Left lung (tissue), 4 donors: ENCODE measurements at regions not wholly inside any gene's neighbourhood (a gene's known extent, or its start where the extent isn't known, plus 50 kb on each side); places are given as distances from the start of the nearest gene placed in this dataset.

ENCODE experiments used
- ATAC-seq: fragments of 200-7000 bp; cut with Tn5 transposase; one replicate; pipeline ENCODE4 v1.9.1; 2020; ENCODE audit warnings: moderate library complexity
- DNase-seq, 4 donors: peaks; one replicate each; pipeline ENCODE4 v3.0.0-alpha.2; 2013 to 2020
- H3K27ac ChIP-seq, 2 donors: fragments of 200-600 bp; sonication (generic) in 1 of 2; one replicate each; pipeline versions ENCODE4 v1.5.0 to v1.8.0; 2020 to 2021
- H3K27me3 ChIP-seq, 2 donors: fragments of 200-600 bp; sonication (generic) in 1 of 2; one replicate each; pipeline versions ENCODE4 v1.5.0 to v1.8.0; 2020 to 2021
- H3K36me3 ChIP-seq, 2 donors: fragments of 200-600 bp; sonication (generic) in 1 of 2; one replicate each; pipeline versions ENCODE4 v1.5.0 to v1.8.0; 2020 to 2021
- H3K4me1 ChIP-seq, 2 donors: fragments of 200-600 bp; one replicate each; pipeline ENCODE4 v1.8.0; 2021
- H3K4me3 ChIP-seq, 2 donors: fragments of 200-600 bp; sonication (generic) in 1 of 2; one replicate each; pipeline versions ENCODE4 v1.5.0 to v1.8.0; 2020 to 2021; ENCODE audit warnings: mild to moderate bottlenecking in 1 of 2
- H3K9me3 ChIP-seq, 2 donors: fragments of 200-600 bp; sonication (generic) in 1 of 2; one replicate each; pipeline versions ENCODE4 v1.5.0 to v1.8.0; 2020 to 2021
- intact Hi-C, 2 donors: fragments of 100-400 bp; cut with DNase I; formaldehyde crosslinking; loops; one replicate each; pipeline versions ENCODE4 v1.11.2 to v1.14.2; 2022
- TF ChIP-seq, protein P1 (sequence below), 2 donors: fragments of 200-600 bp; sonication (generic) in 1 of 2; IDR thresholded peaks; one replicate each; pipeline versions ENCODE4 v1.5.0 to v1.8.0; 2021; ENCODE audit warnings: antibody characterized with exemption in 2 of 2
- donor health status: DM: no; HTN: yes; CAD: no.
- donor health status: DM: no; HTN: no; CAD: no.

DNA sequence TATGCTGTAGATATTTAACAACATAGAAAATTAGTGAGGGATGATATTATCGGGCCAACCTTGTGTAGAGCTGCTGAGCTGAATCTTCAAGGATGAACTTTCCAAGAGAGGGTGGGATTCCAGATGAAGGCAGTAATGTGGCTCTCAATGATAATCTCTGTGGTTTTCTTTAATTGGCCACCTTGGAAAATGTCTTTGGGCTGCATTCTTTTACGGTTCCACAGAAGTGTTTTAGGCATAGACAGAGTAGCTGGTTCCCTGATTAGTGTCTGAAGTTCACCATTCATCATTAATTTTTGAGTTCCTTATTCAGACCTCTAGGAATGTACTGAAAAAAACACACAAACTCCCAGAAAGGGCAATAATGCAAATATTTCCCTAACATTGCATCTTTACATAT lies 1566.9 kb upstream of the PIK3C3 start:
- no peak overlapping the region for H3K4me3 ChIP-seq
- TF ChIP-seq, protein P1, sequence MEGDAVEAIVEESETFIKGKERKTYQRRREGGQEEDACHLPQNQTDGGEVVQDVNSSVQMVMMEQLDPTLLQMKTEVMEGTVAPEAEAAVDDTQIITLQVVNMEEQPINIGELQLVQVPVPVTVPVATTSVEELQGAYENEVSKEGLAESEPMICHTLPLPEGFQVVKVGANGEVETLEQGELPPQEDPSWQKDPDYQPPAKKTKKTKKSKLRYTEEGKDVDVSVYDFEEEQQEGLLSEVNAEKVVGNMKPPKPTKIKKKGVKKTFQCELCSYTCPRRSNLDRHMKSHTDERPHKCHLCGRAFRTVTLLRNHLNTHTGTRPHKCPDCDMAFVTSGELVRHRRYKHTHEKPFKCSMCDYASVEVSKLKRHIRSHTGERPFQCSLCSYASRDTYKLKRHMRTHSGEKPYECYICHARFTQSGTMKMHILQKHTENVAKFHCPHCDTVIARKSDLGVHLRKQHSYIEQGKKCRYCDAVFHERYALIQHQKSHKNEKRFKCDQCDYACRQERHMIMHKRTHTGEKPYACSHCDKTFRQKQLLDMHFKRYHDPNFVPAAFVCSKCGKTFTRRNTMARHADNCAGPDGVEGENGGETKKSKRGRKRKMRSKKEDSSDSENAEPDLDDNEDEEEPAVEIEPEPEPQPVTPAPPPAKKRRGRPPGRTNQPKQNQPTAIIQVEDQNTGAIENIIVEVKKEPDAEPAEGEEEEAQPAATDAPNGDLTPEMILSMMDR (IDR thresholded peaks at IDR 0.05): no peak
- intact Hi-C loops: no loop called here
- H3K4me1 ChIP-seq: no peaks in the 10 kb centered on the region
- no peak overlapping the region for H3K27ac ChIP-seq
- no peak for DNase-seq
- H3K36me3 ChIP-seq: no peaks in the 10 kb centered on the region
- no peak for ATAC-seq
- H3K9me3 ChIP-seq: peaks cover 0 to 3% of the 10 kb centered on the region in 2 donors
- H3K27me3 ChIP-seq: no peaks in the 10 kb centered on the region

DNA sequence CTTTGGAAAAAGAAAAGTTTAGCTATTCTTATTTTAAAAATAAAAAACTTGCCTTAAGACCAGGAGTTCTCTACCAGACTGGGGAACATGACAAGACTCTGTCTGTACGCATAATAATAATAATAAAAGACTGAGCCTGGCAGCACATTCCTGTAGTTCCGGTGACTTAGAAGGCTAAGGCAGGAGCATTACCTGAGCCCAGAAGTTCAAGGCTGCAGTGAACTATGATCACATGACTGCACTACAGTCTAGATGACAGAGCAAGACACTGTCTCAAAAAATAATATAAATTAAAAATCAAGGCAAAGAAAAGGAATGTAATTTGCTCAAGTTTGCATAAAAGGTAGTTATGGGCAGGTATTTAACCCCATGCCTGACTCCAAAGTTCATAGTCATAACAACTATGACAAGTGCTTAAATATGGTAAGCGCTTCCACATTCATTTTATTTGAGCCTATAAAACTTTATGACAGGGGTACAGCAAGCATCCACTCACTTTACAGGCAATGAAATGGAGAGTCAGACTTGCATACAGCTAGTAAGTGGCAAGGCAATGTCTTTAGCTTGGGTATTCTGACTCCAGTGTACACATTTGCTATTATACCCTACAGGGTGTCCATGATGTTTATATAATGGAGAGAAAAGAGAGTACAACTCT lies 1567.8 kb upstream of the PIK3C3 start:
- Histone ChIP-seq H3K4me1 (no peaks in the 10 kb centered on the region), H3K4me3 (no peak overlapping the region), H3K9me3 (peaks cover 0 to 3% of the 10 kb centered on the region in 2 donors), H3K27me3 (no peaks in the 10 kb centered on the region), H3K36me3 (no peaks in the 10 kb centered on the region), H3K27ac (no peak overlapping the region)
- TF ChIP-seq, protein P1 (IDR thresholded peaks at IDR 0.05): no peak
- DNase-seq: no peak
- intact Hi-C loops: no loop called here
- no peak for ATAC-seq

DNA sequence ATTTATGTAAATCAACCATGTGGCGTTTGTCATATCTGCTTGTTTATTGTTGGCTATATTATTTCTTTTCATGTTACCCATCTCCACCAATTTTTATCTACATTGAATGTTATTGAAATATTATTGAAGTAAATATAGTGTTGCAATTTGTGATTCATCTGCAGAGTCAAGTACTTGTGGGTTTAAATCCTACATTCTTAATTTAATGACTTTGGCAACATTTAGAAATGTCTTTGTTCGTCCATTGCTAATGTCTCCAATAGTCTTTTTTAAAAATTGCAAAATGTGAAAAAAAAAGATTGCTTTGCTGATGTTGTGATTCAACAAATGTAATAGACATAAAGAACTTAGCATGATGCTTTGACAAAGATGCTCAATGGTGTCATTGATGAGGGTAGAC lies 1572.8 kb upstream of the PIK3C3 start:
- Histone ChIP-seq H3K27me3 (no peaks in the 10 kb centered on the region), H3K36me3 (no peaks in the 10 kb centered on the region), H3K4me3 (no peak overlapping the region), H3K4me1 (no peaks in the 10 kb centered on the region), H3K9me3 (no peaks in the 10 kb centered on the region), H3K27ac (no peak overlapping the region)
- ATAC-seq (no peak), DNase-seq (no peak)
- intact Hi-C loops: no loop called here
- TF ChIP-seq, protein P1 (IDR thresholded peaks at IDR 0.05): no peak

DNA sequence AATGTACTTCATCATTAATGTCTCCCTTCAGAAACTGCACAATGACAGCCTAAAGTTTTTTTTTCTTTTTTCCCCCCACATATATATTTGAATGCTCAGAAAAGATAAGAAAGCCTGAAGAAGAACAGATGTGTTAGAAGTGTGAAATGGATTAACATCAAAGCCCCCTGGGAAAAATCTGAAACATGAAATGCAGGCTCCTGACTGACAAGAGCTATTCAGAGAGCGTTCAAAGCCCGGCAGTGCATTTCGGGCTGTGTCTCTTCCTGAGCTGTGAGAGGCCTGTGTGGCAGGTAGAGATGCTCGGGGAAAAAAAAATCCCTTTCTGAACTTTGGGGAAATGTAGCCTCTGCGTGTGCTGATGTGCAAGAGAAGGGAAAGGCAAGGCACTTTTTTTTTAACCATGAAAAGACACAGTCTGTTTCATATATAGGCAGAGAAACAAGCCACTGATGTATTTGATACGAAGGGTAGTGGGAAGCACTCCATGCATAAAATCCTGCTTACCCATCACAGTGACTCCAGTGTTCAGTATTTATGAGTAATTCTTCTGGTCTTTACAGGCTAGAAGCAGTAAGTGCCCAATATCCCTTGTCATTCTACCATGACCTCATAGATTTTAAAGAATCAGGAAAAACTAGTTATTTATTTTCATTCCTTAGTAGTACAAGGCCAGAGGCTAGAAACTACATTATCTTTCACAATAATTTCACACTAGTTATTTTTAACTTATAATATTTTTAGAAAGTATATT lies 1574.2 kb upstream of the PIK3C3 start:
- peak in 1 of 4 donors; percentile 22 for DNase-seq
- intact Hi-C loops: no loop called here
- Histone ChIP-seq H3K36me3 (no peaks in the 10 kb centered on the region), H3K9me3 (no peaks in the 10 kb centered on the region), H3K27ac (no peak overlapping the region), H3K4me1 (no peaks in the 10 kb centered on the region), H3K4me3 (no peak overlapping the region), H3K27me3 (no peaks in the 10 kb centered on the region)
- no peak for ATAC-seq
- TF ChIP-seq, protein P1 (IDR thresholded peaks at IDR 0.05): no peak

DNA sequence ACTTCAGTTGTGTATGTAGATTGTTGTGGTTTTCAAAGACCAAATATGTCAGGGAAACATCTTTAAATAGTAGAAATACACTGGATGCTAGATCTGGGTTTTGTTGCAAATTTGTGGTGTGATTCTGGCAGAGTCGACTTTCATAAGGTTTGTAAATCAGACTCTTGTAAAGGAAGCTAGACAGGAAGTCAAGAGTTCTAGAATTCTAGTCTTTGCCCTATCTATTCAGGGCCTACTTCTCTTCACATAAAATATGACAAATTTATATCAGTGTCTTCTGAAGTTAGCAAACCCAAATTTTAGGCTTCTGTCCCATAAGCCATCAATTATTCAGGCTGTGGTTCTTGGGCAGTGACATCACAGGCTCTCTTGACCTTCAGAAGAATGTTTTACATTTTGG lies 1579.2 kb upstream of the PIK3C3 start:
- no peak for ATAC-seq
- H3K27ac ChIP-seq: no peak overlapping the region
- H3K27me3 ChIP-seq: no peaks in the 10 kb centered on the region
- H3K36me3 ChIP-seq: no peaks in the 10 kb centered on the region
- H3K9me3 ChIP-seq: peaks cover 0 to 3% of the 10 kb centered on the region in 2 donors
- DNase-seq: peak in 2 of 4 donors; percentile 33 to 40
- H3K4me1 ChIP-seq: no peaks in the 10 kb centered on the region
- intact Hi-C loops: no loop called here
- TF ChIP-seq, protein P1 (IDR thresholded peaks at IDR 0.05): no peak
- H3K4me3 ChIP-seq: no peak overlapping the region
